ENCODE measurements at regions not wholly inside any gene's neighbourhood (a gene's known extent, or its start where the extent isn't known, plus 50 kb on each side); places are given as distances from the start of the nearest gene placed in this dataset.

- BruUV-seq (replicated peaks), result no TSS peak
- no peak for DNase-seq
- H3K9me3 ChIP-seq, result no peaks in the 10 kb centered on the region
- H3K27me3 ChIP-seq (replicated peaks; ENCODE audit: control insufficient read depth, insufficient read depth, low read length), result no peaks in the 10 kb centered on the region
- ChIA-PET CTCF (no interaction called here), POLR2A (no interaction called here)
- Mint-ChIP-seq H3K9me3 (ENCODE audit: unreplicated experiment) (peaks cover 9% of the 10 kb centered on the region), H3K4me3 (ENCODE audit: unreplicated experiment) (no peak overlapping the region), H3K27me3 (ENCODE audit: insufficient read depth, unreplicated experiment) (no peaks in the 10 kb centered on the region), H3K36me3 (ENCODE audit: insufficient read depth, unreplicated experiment) (no peaks in the 10 kb centered on the region), H3K4me1 (ENCODE audit: low read depth, unreplicated experiment) (peaks cover 6% of the 10 kb centered on the region), H3K27ac (ENCODE audit: unreplicated experiment) (no peak overlapping the region)
- H3K4me1 ChIP-seq, result no peaks in the 10 kb centered on the region
- TF ChIP-seq, protein P1, sequence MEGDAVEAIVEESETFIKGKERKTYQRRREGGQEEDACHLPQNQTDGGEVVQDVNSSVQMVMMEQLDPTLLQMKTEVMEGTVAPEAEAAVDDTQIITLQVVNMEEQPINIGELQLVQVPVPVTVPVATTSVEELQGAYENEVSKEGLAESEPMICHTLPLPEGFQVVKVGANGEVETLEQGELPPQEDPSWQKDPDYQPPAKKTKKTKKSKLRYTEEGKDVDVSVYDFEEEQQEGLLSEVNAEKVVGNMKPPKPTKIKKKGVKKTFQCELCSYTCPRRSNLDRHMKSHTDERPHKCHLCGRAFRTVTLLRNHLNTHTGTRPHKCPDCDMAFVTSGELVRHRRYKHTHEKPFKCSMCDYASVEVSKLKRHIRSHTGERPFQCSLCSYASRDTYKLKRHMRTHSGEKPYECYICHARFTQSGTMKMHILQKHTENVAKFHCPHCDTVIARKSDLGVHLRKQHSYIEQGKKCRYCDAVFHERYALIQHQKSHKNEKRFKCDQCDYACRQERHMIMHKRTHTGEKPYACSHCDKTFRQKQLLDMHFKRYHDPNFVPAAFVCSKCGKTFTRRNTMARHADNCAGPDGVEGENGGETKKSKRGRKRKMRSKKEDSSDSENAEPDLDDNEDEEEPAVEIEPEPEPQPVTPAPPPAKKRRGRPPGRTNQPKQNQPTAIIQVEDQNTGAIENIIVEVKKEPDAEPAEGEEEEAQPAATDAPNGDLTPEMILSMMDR (IDR thresholded peaks at IDR 0.05; ENCODE audit: insufficient read depth in 1 of 2, low read depth in 1 of 2, low read length in 1 of 2, severe bottlenecking in 1 of 2, unreplicated experiment in 1 of 2), result no peak
- intact Hi-C loops (cut with micrococcal nuclease; ENCODE audit: unreplicated experiment), result no loop called here
- no peaks in the 10 kb centered on the region for H3K36me3 ChIP-seq (ENCODE audit: control insufficient read depth, insufficient read depth, low read length)
- H3K4me3 ChIP-seq (ENCODE audit: low read depth, low read length), result no peak overlapping the region
These were observed 681.0 kb upstream of the LRRTM4 start for GRCh38 chr2:78202986-78203670.

DNA sequence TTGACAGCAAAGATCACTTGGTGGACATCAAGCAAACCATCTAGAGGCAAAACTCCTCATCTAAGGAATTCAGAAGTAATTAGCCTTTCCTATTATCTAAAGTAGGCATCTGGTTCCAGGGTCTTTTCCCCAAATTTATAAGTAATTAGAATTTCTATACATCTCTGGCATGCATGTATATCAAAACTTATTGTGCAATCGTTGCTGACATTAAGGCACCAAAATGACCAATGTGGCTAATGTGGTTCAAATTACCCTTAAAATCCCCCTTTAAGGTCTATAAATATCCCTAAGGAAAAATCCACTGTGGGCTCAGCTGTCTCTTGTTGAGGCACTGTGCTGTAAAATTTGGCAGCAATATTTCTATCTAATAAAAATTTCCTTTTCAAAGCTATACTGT lies 695.9 kb upstream of the LRRTM4 start:
- Mint-ChIP-seq H3K4me3 (ENCODE audit: unreplicated experiment) (no peak overlapping the region), H3K9me3 (ENCODE audit: unreplicated experiment) (no peaks in the 10 kb centered on the region), H3K27ac (ENCODE audit: unreplicated experiment) (no peak overlapping the region), H3K36me3 (ENCODE audit: insufficient read depth, unreplicated experiment) (peaks cover 1% of the 10 kb centered on the region), H3K27me3 (ENCODE audit: insufficient read depth, unreplicated experiment) (no peaks in the 10 kb centered on the region), H3K4me1 (ENCODE audit: low read depth, unreplicated experiment) (no peaks in the 10 kb centered on the region)
- DNase-seq, result no peak
- TF ChIP-seq, protein P1 (IDR thresholded peaks at IDR 0.05; ENCODE audit: insufficient read depth in 1 of 2, low read depth in 1 of 2, low read length in 1 of 2, severe bottlenecking in 1 of 2, unreplicated experiment in 1 of 2), result no peak
- Histone ChIP-seq H3K4me1 (no peaks in the 10 kb centered on the region), H3K27me3 (replicated peaks; ENCODE audit: control insufficient read depth, insufficient read depth, low read length) (no peaks in the 10 kb centered on the region), H3K9me3 (no peaks in the 10 kb centered on the region), H3K36me3 (ENCODE audit: control insufficient read depth, insufficient read depth, low read length) (no peaks in the 10 kb centered on the region), H3K4me3 (ENCODE audit: low read depth, low read length) (no peak overlapping the region)
- CTCF ChIA-PET, result no interaction called here
- intact Hi-C loops (cut with micrococcal nuclease; ENCODE audit: unreplicated experiment), result no loop called here
- BruUV-seq (replicated peaks), result no TSS peak
- POLR2A ChIA-PET, result no interaction called here

DNA sequence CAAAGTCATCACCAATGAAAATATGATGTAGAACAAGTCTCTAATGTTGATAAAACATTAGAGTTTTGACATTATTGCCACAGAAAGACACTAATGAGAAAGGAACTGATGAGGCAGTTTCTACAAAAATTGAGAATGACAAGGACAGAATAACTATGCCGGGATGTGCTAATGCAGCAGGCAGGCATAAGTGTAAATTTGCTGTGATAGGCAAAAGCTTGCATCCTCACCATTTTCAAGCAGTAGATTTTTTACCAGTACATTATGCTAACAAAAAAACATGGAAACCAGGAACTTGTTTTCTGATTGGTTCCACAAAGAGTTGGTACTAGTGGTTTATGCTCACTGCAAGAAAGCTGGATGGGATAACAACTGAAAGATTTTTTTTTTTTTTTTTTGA lies 715.5 kb upstream of the LRRTM4 start:
- BruUV-seq (replicated peaks), result no TSS peak
- Mint-ChIP-seq H3K9me3 (ENCODE audit: unreplicated experiment) (no peaks in the 10 kb centered on the region), H3K4me3 (ENCODE audit: unreplicated experiment) (no peak overlapping the region), H3K27ac (ENCODE audit: unreplicated experiment) (no peak overlapping the region), H3K36me3 (ENCODE audit: insufficient read depth, unreplicated experiment) (no peaks in the 10 kb centered on the region), H3K27me3 (ENCODE audit: insufficient read depth, unreplicated experiment) (no peaks in the 10 kb centered on the region), H3K4me1 (ENCODE audit: low read depth, unreplicated experiment) (no peaks in the 10 kb centered on the region)
- ChIA-PET CTCF (no interaction called here), POLR2A (interaction anchor here (0.6 kb wide), 1 partner anchor 777 kb away, joined by 6 read pairs; no protein-coding TSS in a partner anchor)
- TF ChIP-seq, protein P1 (IDR thresholded peaks at IDR 0.05; ENCODE audit: insufficient read depth in 1 of 2, low read depth in 1 of 2, low read length in 1 of 2, severe bottlenecking in 1 of 2, unreplicated experiment in 1 of 2), result no peak
- Histone ChIP-seq H3K27me3 (replicated peaks; ENCODE audit: control insufficient read depth, insufficient read depth, low read length) (no peaks in the 10 kb centered on the region), H3K36me3 (ENCODE audit: control insufficient read depth, insufficient read depth, low read length) (no peaks in the 10 kb centered on the region), H3K4me1 (no peaks in the 10 kb centered on the region), H3K4me3 (ENCODE audit: low read depth, low read length) (no peak overlapping the region), H3K9me3 (no peaks in the 10 kb centered on the region)
- intact Hi-C loops (cut with micrococcal nuclease; ENCODE audit: unreplicated experiment), result no loop called here
- DNase-seq, result no peak
